WERI-Rb-1 (cell line): ENCODE measurements at regions not wholly inside any gene's neighbourhood (a gene's known extent, or its start where the extent isn't known, plus 50 kb on each side); places are given as distances from the start of the nearest gene placed in this dataset.

Experiments
- DNase-seq: peaks from one replicate; pipeline ENCODE4 v3.0.0-alpha.2; 2020
- H3K27ac ChIP-seq: fragments of 250-450 bp; sonication (Bioruptor Pico); 2 replicates; pipeline ENCODE4 v1.5.1; 2020; ENCODE audit warnings: mild to moderate bottlenecking, moderate library complexity
- H3K27me3 ChIP-seq: fragments of 250-450 bp; sonication (Bioruptor Pico); 2 replicates; pipeline ENCODE4 v1.5.1; 2021; ENCODE audit warnings: mild to moderate bottlenecking, low read depth, moderate library complexity; ENCODE audit not compliant: insufficient read depth, severe bottlenecking
- H3K36me3 ChIP-seq: fragments of 250-450 bp; sonication (Bioruptor Pico); 2 replicates; pipeline ENCODE4 v1.5.1; 2020; ENCODE audit warnings: mild to moderate bottlenecking, moderate library complexity
- H3K4me3 ChIP-seq: 2 replicates; pipeline ENCODE4 v1.5.1; 2011; ENCODE audit warnings: low read depth, mild to moderate bottlenecking, control low read depth, low read length
- H3K9me3 ChIP-seq: fragments of 250-450 bp; sonication (Bioruptor Pico); 2 replicates; pipeline ENCODE4 v1.5.1; 2021; ENCODE audit warnings: mild to moderate bottlenecking, moderate library complexity; ENCODE audit not compliant: severe bottlenecking
- CTCF ChIP-seq: IDR thresholded peaks from 2 replicates; pipeline ENCODE4 v1.5.1; 2011; ENCODE audit warnings: low read depth, mild to moderate bottlenecking, control low read depth, inconsistent platforms, low read length

- no peaks in the 10 kb centered on the region for H3K9me3 ChIP-seq
- TF ChIP-seq CTCF, result no peak
- H3K4me3 ChIP-seq, result no peak overlapping the region
- no peaks in the 10 kb centered on the region for H3K27me3 ChIP-seq
- H3K36me3 ChIP-seq, result no peaks in the 10 kb centered on the region
- DNase-seq, result no peak
- H3K27ac ChIP-seq, result no peak overlapping the region
Measured at GRCh38 chr20:11772226-11772730, 145.4 kb upstream of the BTBD3 start.

GRCh38 chr20:11776687-11777086, 141.0 kb upstream of the BTBD3 start:
- Histone ChIP-seq H3K9me3 (no peaks in the 10 kb centered on the region), H3K36me3 (no peaks in the 10 kb centered on the region), H3K27ac (no peak overlapping the region), H3K4me3 (no peak overlapping the region), H3K27me3 (no peaks in the 10 kb centered on the region)
- no peak for TF ChIP-seq CTCF
- DNase-seq, result no peak

- no peak for DNase-seq
- Histone ChIP-seq H3K27ac (no peak overlapping the region), H3K9me3 (no peaks in the 10 kb centered on the region), H3K27me3 (no peaks in the 10 kb centered on the region), H3K36me3 (no peaks in the 10 kb centered on the region), H3K4me3 (no peak overlapping the region)
- no peak for TF ChIP-seq CTCF
Measured at GRCh38 chr20:11777387-11778205, 140.1 kb upstream of the BTBD3 start.

- DNase-seq, result no peak
- Histone ChIP-seq H3K36me3 (no peaks in the 10 kb centered on the region), H3K9me3 (no peaks in the 10 kb centered on the region), H3K27me3 (no peaks in the 10 kb centered on the region), H3K4me3 (no peak overlapping the region), H3K27ac (no peak overlapping the region)
- no peak for TF ChIP-seq CTCF
Measured at GRCh38 chr20:11778206-11778570, 139.5 kb upstream of the BTBD3 start.

GRCh38 chr20:11780765-11781369, 136.8 kb upstream of the BTBD3 start:
- Histone ChIP-seq H3K9me3 (peaks cover 2% of the 10 kb centered on the region), H3K27ac (no peak overlapping the region), H3K27me3 (no peaks in the 10 kb centered on the region), H3K36me3 (no peaks in the 10 kb centered on the region), H3K4me3 (no peak overlapping the region)
- no peak for DNase-seq
- TF ChIP-seq CTCF, result no peak
